HG02798 (cell line): ENCODE measurements at regions not wholly inside any gene's neighbourhood (a gene's known extent, or its start where the extent isn't known, plus 50 kb on each side); places are given as distances from the start of the nearest gene placed in this dataset.
"Not testable (repeated sequence)": the region's sequence is repeated elsewhere in the genome, so short reads cannot be mapped to it uniquely, and the experiment has no call there.

ENCODE experiments used
- ATAC-seq: cut with Tn5 transposase; IDR thresholded peaks from one replicate; pipeline ENCODE4 v1.9.1; 2021; ENCODE audit warnings: mild to moderate bottlenecking; ENCODE audit not compliant: unreplicated experiment, poor library complexity

DNA sequence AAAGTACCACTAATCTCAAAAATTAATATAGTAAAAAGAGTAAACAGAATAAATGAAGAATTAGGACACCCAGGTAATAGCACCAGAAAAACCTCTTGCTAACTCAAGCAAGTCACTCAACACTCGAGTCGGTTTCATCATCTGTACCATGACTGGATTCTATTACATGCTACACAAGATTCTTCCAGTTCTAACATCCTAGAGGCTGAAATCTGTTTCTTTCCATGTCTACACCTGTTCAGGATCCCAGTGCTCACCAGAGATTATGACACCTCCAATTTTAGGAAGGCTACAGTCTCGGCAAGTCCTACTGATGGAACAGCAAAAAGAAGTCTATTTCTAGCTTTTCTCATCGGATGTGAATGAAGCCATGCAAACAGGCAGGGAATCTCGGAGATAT, 95.3 kb upstream of the ANK3 start:
- ATAC-seq, result no peak

GRCh38 chr10:60480865-60481563, 91.3 kb upstream of the ANK3 start:
- ATAC-seq, result no peak

- no peak for ATAC-seq
These were observed 89.8 kb upstream of the ANK3 start for GRCh38 chr10:60479305-60480020.

- no peak for ATAC-seq
These were observed 86.8 kb upstream of the ANK3 start for GRCh38 chr10:60476451-60476850.

GRCh38 chr10:60473557-60473956, 83.9 kb upstream of the ANK3 start:
- ATAC-seq, result no peak

GRCh38 chr10:60470091-60470490, 80.4 kb upstream of the ANK3 start:
- no peak for ATAC-seq

GRCh38 chr10:60469147-60469546, 79.5 kb upstream of the ANK3 start:
- not testable (repeated sequence) for ATAC-seq

- no peak for ATAC-seq
These were observed 77.5 kb upstream of the ANK3 start for GRCh38 chr10:60467202-60467546.

DNA sequence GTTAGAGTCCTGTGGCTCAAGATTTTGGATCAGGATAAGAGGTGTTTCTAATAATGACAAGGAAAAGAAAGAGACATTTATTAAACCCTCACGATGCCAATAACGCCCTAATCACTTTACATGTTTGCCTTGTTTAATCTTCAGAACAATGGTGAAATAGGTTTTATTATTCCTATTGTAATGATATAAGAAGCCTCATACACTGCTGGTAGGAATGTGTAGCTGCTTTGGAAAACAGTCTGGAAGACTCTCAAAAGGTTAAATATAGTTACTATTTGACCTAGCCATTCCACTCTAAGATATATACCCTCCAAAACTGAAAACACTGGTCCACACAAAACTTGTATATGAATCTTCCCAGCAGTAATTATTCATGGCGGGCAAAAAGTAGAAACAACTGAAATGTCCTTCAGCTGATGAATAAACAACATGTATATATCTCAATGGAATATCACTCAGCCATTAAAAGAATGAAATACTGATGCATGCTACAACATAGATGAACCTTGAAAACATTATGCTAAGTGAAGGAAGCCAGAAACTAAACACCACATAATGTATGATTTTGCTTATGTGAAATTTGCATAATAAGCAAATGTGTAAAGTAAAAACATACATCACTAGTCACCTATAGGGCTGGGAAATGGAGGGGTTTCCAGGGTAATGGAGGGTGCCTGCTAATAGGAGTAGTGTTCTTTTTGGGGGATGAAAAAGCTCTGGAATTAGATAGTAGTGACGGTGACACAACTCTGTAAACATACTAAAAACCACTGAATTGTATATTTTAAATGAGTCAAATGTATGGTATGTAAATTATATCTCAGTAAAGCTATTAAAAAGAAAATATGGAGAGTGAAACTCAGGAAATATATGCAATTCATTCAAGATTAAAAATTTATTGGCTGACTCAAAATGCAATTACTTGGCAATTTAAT, 76.9 kb upstream of the ANK3 start:
- no peak for ATAC-seq

DNA sequence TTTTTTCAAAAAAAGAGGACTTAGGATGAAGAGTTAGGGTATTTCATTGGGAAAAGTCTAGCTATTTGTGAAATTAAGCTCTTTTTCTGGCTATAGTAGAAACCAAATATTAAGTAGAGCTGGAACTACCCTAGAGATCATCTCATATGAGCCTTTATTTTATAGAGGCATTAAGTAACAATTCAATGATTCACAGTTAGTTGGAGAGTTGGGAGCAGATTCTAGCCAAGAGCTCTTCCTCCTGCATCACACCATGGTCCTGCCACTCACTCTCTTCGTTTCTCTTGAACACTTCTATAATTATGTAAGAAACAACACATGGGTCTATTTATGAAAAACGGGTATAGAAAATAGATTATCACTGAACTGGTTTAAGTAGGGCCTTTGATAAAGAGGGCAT, 76.1 kb upstream of the ANK3 start:
- no peak for ATAC-seq

DNA sequence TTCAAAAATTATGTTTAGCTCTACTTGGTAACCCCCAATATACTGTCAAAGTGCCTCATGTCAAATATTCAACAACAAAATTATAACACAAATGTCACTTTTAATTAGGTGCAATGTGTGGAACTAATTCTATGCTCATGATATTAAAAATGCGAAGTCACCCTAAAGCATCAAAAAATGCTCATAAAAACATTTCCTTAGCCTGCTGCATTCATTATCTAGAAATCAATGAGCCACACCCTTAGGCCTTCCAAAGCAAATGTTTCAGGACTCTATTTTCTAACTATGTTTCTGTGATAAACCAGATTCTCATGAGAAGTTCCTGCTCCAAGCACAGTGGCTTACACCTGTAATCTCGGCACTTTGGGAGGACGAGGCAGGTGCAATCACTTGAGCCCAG, 75.0 kb upstream of the ANK3 start:
- no peak for ATAC-seq

GRCh38 chr10:60463746-60464145, 74.1 kb upstream of the ANK3 start:
- ATAC-seq, result no peak

DNA sequence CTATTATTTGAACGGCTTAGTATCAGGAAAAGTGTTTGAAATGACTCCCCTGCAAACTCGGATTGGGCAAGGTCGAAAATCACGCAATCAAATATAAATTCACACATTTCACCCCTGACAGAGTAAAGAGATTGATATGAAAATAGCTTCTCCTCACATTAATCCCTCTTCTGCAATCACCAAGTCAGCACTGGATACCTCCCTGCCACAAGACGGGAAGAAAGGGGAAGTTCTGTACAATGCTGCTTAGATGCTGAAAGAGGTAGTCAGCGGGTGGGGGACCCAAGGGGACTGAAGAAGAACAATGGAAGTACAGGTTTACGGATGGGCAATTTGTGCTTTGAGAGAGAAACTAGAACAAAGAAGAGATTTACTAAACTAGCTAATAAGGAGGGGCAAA, 72.0 kb upstream of the ANK3 start:
- no peak for ATAC-seq

DNA sequence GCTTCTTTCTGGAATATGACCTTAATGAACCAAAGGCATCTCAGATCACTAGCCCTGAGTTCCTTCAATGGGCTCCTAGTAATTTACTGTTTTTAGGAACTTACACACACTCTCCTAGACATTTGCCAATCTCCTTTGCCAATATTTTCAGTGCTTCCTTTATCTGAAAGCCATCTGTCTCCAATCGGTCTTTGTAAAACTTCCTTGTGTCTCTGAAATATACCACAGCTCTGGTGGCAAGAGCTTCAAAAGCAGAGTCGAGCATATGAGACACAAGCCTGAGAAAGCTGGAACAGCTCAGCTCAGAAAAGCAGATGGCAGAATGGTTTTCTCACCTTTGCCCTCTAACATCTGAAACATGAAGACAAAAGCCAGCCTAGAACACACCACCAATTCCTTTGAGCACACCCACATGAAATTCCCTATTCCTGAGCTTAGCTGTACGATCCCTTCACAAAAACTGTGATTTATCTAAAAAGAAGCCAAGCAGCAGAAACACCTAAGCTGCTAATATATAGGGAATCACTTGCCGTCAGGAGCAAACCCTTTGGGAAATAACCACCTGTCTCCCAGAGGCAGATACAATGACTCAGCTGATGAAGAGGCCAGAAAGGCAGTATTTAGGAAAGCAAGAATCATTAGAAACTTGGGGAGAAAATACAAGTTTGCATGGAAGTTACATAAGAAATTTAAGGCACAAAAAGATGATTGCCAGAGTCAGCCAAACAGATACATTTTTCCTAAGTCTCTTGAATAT, 70.2 kb upstream of the ANK3 start:
- ATAC-seq, result no peak

- ATAC-seq, result no peak
These were observed 66.4 kb upstream of the ANK3 start for GRCh38 chr10:60456053-60456452.

GRCh38 chr10:60454336-60454735, 64.7 kb upstream of the ANK3 start:
- no peak for ATAC-seq

DNA sequence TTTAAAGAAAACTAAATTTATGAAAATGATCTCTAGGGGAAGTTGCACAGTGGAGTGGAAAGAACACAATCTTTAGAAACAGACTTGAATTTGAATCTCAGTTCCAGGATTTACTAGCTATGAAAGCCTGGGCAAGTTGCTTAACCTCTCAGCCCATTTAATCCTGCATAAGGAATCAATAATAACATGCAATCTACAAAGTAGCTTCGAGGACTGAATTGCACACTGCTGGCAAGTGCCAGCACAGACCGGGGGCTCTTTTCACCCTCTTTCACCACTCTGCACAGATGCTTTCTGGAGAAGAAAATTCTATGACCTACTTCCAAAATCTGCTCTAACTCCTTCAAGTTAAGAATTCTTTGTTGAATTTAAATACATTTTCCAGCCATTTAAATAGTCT, 63.4 kb upstream of the ANK3 start:
- ATAC-seq, result no peak

GRCh38 chr10:60450291-60450690, 60.6 kb upstream of the ANK3 start:
- no peak for ATAC-seq

DNA sequence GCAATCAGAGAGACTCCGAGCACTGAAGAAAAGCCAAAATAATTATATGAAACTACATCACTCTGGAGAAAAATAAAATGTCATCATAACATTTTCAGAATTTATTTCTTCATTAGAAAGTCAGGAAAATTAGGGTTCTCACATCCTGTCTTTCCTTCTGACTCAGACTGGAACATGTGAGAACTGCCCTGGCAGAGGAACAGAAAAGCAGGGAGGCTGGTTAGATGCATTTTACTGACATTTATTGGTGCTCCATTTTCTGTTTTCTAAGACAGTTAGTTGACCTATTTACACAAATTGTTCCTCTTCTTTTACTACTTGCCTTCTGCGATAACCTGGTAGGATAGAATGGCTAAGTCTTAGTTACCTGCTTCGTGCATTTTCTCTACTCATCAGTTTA, 58.6 kb upstream of the ANK3 start:
- no peak for ATAC-seq

DNA sequence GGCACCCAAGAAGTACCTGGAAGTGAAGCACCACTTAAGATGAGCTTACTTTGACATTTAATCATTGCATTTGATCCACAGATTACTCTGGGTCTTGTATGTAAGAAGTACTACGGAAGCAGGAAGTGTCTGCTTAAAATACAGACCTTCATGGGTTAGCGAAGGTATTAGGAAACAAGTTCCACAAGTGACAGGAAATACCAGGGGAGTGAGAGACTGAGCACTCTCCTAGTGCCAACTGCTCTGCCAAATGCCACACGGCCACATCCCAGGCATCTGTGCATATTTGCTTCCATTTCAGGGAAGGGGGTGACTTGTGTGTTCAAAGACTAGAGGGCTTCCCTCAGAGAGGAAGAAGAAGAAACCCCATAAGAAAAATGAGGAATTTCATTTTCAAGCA, 57.2 kb upstream of the ANK3 start:
- ATAC-seq, result no peak
